Middle frontal gyrus (tissue), 1 donor: ENCODE measurements at regions not wholly inside any gene's neighbourhood (a gene's known extent, or its start where the extent isn't known, plus 50 kb on each side); places are given as distances from the start of the nearest gene placed in this dataset.
"Not testable (repeated sequence)": the region's sequence is repeated elsewhere in the genome, so short reads cannot be mapped to it uniquely, and the experiment has no call there.

Experiments used
- DNase-seq: peaks from one replicate; pipeline ENCODE4 v3.0.0-alpha.2; 2015; ENCODE audit warnings: low spot score; ENCODE audit errors: extremely low spot score

DNA sequence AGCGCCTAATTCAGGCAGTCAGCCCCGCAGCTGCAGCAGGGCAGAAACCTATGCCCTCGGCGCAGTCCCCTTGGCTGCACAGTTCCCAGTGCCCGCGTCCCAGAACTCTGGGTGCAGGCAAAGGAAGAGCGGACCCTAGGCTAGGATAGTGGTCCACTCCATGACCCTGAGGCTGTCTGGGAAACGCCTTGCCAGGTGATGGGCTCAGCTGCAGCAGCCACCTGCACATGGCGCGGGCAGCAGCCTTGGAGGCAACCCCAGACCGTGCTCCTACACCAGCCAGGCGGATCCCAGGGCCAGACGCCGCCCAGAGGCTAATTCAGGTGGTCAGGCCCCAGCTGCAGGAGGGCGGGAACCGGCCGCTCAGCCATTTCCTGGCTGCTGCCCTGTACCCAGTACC lies 83.0 kb downstream of the POTEC start:
- not testable (repeated sequence) for DNase-seq

DNA sequence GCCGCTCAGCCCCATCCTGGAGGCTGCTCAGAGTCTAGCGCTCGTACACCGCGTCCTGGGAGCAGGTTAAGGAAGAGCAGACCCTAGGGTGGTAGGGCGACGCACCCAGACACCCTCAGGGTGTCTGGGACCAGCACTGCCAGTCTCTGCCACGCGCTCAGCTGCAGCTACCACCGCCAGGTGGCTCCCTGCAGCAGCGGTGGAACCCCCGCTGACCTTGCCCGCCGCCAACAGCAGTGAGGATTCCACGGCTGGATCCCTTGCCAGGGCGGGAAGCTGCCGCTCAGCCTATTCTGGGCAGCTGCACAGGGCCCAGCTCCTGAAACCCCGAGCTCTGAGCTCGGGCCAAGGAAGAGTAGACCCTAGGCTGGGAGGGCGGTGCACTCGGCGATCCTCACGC lies 83.6 kb downstream of the POTEC start:
- DNase-seq: not testable (repeated sequence)

DNA sequence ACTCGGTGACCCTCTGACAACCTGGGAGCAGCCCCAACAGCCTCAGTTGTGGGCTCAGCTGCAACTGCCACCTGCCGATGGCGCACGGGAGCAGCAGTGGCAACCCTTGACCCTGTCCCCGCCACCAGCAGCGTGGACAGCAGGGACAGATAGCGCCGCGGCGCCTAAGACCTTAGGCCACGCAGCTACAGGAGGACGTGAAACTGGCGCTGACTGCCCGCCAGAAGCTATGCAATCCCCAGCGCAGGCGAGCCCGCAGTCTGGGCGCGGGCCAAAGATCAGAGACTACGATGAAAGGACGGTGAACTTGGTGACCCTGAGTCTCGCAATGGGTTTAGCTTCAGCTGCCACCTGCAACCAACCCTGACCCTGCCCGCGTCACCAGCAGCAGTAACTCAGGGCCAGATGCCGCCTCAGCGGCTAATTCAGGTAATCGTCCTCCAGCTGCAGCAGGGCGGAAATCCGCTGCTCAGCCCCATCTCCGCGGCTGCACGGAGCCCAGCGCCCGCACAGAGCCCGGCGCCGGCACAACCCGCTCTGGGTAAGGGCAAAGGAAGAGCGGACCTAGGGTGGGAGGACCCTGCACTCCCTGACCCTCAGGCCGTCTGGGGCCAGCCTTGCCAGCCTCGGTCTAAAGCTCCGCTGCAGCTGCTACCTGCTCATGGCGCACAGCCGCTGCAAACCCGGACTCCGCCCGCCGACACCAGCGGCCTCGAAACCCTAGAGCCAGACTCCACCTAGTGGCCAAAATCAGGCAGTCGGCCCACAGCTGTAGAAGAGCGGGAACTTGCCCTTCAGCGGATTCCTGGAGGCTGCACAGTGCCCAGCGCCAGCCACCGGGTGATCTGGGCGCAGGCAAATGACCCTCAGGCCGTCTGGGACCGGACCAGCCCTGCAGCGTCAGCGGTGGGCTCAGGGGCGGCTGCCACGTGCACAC lies 85.1 kb downstream of the POTEC start:
- not testable (repeated sequence) for DNase-seq

DNA sequence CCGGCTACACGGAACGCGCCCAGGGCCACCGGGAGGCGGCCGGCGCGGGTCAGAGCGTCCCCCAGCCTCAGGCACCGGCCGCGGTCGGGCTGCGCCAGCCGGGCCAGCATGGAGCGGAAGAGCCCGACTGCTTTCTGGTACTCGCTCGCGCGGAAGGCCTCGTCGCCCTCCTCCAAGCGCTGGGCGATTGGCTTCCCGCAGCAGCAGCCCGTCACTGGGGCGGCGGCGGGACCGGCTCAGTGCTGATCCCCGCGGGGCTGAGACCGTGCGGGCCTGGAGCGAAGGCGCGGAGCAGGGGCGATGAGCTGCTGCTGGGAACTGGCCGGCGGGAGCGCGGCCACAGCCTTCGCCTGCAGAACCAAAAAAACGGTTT lies 92.8 kb downstream of the POTEC start:
- not testable (repeated sequence) for DNase-seq

DNA sequence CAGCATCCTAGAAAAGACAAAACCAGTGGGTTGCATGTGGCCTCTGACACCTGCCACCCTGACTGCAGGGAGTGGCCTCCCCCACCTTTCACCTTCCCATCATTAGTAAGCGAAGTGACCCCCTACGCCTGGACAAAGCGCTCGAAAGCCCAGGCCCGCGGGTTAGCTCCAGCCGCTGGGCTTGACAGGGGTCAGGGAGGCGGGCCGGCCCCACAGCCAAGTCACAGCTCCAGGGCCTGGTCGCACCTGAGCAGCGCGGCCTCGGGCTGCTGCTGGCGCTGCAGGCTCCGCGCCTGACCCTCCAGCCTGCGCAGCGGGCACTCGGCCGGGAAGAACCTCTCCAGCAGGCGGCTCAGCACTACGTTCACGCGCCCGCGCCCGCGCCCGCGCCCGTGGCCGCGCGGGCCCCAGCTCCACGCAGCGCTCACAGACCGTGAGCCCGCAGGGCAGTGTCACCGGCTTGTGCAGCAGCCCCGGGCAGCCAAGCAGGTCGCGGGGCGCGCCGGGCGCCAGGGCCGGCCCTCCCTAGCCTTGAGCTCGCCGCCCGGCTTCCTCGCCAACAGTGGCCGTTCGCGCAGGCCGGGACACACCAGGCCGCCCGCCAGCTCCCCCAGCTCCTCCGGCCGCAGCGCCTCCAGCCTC lies 93.3 kb downstream of the POTEC start:
- not testable (repeated sequence) for DNase-seq

DNA sequence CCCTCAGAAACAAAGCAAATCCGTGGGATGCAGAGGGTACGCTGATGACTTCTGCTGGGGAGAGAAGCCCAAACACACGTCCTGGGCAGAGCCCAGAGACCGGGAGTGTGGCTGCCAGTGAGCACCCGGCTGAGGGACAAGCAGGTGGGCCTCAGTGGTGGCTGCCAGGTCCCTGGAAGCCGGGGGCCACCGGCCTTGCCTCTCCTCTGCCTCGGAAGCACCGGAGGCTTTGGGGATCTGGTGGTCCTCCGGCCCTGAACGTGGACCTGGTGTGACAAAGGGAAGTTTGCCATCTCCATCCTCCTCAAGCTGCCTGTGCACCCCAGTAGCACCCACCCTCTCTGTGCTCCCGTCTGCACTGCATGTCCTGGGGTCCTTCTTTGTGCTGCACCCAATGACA lies 94.3 kb downstream of the POTEC start:
- DNase-seq: not testable (repeated sequence)

DNA sequence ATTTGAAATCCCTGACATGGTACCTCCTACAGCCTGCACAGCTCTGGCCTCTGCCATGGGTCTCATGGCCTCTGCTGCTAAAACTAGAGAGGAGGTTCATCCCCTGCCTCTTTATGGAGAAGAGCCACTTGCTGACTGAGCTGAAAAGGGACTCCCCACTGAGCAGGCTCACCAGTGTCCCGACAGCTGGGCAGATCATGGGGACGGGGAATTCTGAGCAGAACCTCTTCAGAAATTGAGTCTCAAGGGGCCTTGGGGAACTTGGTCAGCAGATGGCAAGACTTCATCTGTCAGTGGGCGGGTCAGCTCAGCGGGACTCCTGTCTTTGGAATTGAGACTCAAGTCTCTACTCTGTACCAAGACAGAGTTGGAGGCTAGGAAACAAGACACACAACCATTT lies 95.7 kb downstream of the POTEC start:
- DNase-seq: not testable (repeated sequence)

DNA sequence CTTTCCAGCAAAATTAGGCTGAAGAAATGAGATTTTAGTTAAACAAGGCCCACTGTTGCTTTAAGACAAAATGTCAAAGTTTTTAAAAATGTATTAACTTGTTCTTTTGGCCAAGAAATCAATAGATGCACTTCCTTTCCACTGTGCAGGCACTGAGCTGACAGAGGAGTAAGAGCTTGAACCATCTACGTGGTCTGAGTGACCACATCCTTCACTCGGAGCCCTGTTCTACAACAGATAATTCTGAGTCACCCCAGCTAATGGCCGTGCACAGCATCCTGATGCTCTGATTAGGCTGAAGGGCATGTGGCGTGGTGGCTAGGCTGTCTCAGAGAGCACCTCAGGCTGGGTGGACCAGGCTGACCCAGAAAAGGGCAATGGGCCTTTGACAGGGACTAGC lies 107.9 kb downstream of the POTEC start:
- DNase-seq: not testable (repeated sequence)

DNA sequence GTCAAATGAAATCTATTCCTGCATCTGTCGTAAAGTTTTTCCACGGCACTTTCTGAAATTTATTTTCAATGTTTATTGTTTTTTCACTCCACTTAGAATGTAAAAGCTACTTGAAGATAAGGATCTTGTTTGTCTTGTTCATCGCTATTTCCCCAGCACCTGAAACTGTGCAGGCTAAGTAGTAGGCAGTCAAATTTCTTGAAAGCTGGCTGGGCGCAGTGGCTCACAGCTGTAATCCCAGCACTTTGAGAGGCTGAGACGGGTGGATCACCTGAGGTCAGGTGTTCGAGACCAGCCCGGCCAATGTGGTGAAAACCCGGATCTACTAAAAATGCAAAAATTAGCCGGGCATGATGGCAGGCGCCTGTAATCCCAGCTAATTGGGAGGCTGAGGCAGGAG lies 111.0 kb downstream of the POTEC start:
- DNase-seq: not testable (repeated sequence)

DNA sequence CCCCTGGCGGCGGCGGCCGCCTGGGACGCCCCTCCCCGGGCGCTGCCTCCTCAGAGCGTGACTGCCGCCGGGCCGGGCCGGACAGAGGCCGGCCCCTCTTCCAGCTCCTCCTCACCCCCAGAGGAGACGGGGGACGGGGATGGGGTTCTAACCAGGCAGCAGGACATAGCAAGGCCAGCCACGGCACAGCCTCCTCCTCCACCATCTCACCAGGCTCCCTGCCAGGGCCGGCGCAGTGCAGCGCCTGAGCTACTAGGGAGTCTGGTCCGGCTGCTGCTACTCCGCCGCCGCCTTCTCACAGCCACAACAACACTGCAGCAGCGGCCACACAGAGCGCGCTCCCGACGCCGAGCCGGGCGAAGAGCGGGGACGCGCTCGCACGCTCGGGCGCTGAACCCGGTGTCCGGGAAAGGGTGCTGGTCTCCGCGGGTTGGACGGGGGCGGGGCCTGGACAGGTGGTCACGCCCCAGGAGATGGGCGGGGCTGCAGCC lies 112.3 kb downstream of the POTEC start:
- peak; percentile 4 for DNase-seq

DNA sequence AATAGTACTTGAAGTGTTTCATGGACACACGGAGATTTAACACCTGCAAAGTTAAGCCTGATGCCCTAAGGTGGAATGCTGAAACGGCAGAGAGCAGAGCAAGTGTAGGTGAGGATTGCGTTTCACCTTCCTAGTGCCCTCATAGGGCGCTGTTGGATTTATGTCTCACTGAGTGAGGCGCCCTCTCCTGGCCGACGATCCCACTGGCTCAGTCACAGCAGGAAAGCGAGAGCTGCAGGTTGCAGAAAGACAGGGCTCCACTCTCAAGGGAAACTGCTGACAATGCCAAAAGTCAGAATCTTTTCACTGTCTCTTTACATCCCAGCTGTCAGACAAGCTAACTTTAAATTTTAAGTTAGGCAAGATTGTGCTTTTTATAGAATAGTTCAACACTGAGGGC lies 127.6 kb downstream of the POTEC start:
- not testable (repeated sequence) for DNase-seq

DNA sequence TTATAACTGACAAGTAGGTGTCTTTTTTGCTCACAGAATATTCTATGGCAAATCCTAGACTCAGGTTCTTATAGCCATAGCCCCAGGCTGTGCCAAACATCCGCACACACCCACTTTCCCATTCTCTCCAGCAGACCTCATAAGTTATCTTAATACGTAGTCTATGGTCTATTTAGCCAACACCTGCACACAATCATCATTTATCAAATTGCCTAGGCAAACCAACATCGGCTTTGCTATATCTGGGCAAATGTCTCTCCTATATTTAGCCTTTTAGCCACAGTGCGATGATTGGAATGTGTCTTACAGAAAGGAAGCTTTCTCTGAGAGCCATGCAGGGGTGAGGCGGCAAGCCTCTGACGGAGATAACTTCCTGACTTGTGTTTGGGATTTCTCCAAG lies 128.0 kb downstream of the POTEC start:
- DNase-seq: not testable (repeated sequence)

DNA sequence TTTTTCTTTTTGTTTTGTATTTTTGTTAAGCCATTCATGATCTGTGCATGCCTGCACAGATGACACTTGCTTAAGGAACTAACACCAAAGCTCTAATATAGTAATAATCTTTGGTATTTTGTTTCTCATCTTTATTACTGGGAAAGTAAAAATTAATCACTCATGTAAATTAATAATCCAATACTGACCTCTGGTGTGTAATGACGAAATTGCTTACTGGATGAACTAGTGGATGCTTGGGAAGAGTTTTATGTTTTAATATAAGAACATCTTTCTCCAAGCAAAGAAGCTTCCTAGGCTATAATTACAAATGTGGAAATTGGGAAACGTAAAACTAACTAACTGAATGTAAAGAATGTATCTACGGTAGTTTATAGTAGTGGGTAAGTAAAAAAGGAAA lies 147.9 kb downstream of the POTEC start:
- not testable (repeated sequence) for DNase-seq

DNA sequence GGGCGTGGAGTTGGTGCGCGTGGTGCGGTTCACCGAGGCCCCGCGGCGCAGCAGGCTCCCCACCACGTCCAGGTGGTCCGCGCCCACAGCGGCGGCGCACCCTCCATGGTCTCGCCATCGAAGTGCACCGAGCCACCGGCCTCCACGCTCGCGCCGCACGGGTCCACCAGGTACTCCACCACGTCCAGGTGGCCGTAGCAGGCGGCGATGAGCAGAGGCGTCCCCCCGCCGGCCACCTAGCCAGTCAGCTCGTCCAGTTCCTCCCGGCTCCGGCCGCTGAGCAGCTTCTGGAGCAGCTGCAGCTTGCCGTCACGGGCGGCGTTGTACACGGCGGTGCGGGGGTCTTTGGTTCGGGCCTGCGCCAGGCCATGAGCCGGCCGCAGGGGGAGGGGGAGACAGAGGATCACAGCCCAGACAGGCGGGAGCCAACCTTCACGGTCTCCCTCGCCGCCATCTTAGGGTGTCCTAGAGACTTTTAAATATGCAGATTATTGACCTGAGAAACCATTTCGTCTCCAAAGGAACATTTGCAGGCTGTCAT lies 149.8 kb downstream of the POTEC start:
- DNase-seq: not testable (repeated sequence)

DNA sequence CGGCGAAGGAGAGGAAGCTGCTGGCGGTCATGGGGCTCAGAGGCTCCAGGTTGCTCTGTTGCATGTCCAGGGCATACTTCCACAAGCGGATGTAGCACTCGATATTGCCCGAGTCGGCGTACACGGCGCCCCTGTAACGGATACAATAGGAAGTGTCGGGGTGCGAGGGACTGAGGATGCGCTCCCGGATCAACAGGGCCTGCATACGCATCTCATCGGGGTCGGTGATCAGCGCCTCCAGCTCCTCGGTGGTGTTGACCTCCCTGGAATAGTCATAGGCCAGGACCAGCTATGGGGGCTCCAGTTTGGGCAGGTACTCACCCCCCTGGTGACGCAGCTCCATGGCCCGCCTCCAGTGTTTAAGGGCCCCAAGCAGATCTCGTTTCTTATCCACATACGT lies 150.8 kb downstream of the POTEC start:
- not testable (repeated sequence) for DNase-seq

DNA sequence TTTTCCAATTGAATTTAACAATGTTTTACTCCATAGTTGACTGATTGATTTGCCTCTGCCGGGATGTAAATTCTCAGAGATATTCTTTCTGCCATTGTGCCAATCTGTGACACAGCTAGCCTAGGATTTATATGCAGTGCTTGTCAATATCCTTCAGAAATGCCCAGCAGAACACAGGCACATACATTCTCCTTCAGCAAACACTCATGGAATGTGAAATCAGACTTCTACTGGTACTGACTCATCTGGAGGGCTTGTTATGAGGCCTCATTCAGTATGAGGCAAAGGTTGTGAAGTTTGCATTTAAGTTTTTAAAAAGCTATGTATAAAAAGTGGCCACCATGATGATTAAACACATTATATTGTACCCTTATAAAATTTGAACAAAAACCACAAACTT lies 158.4 kb downstream of the POTEC start:
- not testable (repeated sequence) for DNase-seq

DNA sequence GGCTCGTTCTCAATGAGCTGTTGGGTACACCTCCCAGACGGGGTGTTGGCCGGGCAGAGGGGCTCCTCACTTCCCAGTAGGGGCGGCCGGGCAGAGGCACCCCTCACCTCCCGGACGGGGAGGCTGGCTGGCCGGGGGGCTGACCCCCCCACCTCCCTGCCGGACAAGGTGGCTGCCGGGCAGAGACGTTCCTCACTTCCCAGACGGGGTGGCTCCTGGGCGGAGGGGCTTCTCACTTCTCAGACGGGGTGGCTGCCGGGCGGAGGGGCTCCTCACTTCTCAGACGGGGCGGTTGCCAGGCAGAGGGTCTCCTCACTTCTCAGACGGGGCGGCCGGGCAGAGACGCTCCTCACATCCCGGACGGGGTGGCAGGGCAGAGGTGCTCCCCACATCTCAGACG lies 160.7 kb downstream of the POTEC start:
- not testable (repeated sequence) for DNase-seq

DNA sequence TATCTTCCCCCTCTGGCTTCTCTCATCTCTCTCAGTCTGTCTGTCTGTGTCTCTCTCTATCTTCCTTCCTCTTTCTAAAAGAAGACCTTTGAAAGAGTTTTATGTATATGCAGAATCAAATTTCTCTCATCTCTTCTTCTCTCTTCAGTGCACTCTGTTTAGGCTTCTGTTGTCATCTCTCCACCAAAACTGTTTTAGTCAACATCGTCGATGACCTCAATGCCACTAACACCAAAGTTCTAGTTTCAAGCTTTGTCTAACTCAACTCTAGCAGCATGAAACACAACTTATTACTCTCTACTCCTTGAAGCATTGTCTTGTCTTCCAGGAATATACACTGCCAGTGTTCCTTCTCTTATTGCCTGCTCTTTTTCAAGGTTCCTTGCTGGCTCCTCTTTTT lies 163.9 kb downstream of the POTEC start:
- not testable (repeated sequence) for DNase-seq

DNA sequence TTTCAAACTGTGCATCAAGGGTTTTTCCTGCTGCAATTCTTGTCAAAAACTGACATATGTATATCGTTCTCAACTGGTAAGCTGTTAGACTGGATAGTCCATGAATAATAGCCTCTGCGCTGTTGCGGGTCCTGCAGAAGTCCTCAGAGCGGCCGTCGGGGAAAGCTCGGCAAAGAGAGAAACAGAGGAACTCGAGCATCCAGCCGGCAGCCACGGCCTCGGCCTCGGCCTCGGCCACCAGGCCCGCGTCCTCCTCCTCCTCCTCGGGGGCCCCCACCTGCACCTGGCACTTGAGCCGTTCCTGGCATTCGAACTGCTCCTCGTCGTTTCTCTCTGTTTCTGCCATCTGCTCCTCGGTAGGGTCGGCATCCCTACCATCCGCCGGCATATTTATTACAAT lies 165.0 kb downstream of the POTEC start:
- not testable (repeated sequence) for DNase-seq

DNA sequence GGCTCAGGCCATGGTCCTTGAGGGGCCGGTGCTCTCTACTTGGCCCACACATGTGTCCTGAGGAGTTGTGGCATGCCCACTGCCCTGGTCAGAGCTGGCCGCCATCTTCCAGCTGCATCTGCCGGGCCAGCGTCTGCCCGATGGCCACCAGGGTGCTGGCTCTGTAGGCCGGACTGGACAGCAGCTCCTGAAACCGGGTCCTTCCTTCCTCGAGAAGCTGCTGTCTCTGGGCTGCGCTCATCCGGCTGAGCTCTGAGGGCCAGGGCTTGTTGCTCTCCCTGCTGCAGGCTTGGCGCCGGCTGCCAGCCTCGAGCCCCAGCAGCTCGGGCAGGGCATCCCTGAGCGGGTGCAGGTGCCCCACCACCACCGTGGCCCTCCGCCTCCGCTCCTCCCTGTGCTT lies 182.1 kb downstream of the POTEC start:
- not testable (repeated sequence) for DNase-seq

DNA sequence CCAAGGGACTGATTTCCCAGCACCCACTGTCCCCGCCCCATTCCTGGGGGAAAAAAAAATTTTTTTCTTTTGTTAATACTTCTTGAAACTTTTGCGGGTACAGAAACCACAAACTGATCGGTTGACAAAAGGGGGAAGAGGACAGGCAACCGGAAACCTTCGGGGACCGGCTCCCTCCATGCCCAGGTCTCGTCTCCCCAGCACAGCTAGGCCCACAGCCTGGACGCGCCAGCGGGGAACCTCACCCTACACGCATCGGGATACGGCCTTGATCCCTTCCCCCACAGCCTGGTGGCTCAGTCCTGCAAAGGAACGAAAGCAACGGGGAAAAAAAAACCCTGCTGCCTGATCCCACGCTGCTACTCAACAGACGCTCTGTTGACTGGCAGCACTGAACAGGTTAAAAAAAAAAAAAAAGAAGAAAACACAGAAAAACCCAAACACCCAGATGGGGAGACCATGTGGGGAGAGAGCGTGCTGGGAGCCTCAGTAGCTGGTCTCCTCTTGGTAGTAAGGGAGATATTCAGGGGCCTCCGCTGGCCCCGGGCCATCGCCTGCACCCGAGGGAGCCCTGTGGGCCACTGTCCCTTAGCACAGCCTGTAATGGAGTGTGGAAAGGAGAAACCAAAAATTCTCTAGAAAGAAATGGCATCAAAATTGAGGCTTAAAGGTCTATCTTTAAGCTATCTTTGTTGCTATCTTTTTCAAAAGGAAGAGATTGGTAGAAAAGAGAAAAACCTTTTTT lies 185.7 kb downstream of the POTEC start:
- DNase-seq: not testable (repeated sequence)
